Psoas muscle (tissue), 7 donors: ENCODE measurements at regions not wholly inside any gene's neighbourhood (a gene's known extent, or its start where the extent isn't known, plus 50 kb on each side); places are given as distances from the start of the nearest gene placed in this dataset.

Source experiments
- ATAC-seq, 4 donors: fragments of 200-7000 bp; cut with Tn5 transposase; one replicate each; pipeline ENCODE4 v1.9.1; 2020; ENCODE audit warnings: moderate library complexity in 3 of 4, mild to moderate bottlenecking in 2 of 4
- DNase-seq, 2 donors: peaks; one replicate each; pipeline ENCODE4 v3.0.0-alpha.2; 2020
- H3K27ac ChIP-seq: fragments of 200-600 bp; one replicate; pipeline ENCODE4 v1.8.0; 2022
- H3K27me3 ChIP-seq, 3 donors: fragments of 200-600 bp in 1 of 3; one replicate each; pipeline versions ENCODE4 v1.6.1 to v1.8.0; 2013 to 2022; ENCODE audit warnings: low read length in 2 of 3, mild to moderate bottlenecking in 2 of 3, moderate library complexity in 1 of 3; ENCODE audit not compliant: insufficient read depth in 3 of 3
- H3K36me3 ChIP-seq, 2 donors: fragments of 200-600 bp in 1 of 2; one replicate each; pipeline versions ENCODE4 v1.6.1 to v1.8.0; 2013 to 2022; ENCODE audit warnings: low read depth in 1 of 2, mild to moderate bottlenecking in 1 of 2, moderate library complexity in 1 of 2; ENCODE audit not compliant: insufficient read depth in 1 of 2
- H3K4me1 ChIP-seq: fragments of 200-600 bp; one replicate; pipeline ENCODE4 v1.8.0; 2022
- H3K4me3 ChIP-seq: fragments of 200-600 bp; one replicate; pipeline ENCODE4 v1.8.0; 2022; ENCODE audit warnings: mild to moderate bottlenecking
- H3K9me3 ChIP-seq: fragments of 200-600 bp; one replicate; pipeline ENCODE4 v1.8.0; 2022
- CTCF ChIP-seq: fragments of 200-600 bp; IDR thresholded peaks from one replicate; pipeline ENCODE4 v1.8.0; 2022; ENCODE audit warnings: antibody characterized with exemption
- WGBS, 3 donors: extraction: QIAGEN DNeasy Blood & Tissue Kit; methylation state at CpG; one replicate each; pipeline versions ENCODE4 v1.1.6 to v1.1.7; 2013; 5-methylcytosine and 5-hydroxymethylcytosine counted together
- intact Hi-C, 2 donors: fragments of 100-400 bp; cut with DNase I; formaldehyde crosslinking; loops; one replicate each; pipeline versions ENCODE4 v1.11.0 to v1.14.2; 2022
- donor health status: healthy with polysubstance abuse.
- donor health status: DM: no; HTN: no; CAD: no; lungs with moderate emphysema.
- donor health status: Bipolar disorder and iron deficiency.
- donor health status: healthy.
- donor health status: DM: yes; HTN: yes; CAD: no.
- donor health status: DM: no; HTN: no; CAD: no.
- donor health status: DM: yes; HTN: yes; CAD: no.

DNA sequence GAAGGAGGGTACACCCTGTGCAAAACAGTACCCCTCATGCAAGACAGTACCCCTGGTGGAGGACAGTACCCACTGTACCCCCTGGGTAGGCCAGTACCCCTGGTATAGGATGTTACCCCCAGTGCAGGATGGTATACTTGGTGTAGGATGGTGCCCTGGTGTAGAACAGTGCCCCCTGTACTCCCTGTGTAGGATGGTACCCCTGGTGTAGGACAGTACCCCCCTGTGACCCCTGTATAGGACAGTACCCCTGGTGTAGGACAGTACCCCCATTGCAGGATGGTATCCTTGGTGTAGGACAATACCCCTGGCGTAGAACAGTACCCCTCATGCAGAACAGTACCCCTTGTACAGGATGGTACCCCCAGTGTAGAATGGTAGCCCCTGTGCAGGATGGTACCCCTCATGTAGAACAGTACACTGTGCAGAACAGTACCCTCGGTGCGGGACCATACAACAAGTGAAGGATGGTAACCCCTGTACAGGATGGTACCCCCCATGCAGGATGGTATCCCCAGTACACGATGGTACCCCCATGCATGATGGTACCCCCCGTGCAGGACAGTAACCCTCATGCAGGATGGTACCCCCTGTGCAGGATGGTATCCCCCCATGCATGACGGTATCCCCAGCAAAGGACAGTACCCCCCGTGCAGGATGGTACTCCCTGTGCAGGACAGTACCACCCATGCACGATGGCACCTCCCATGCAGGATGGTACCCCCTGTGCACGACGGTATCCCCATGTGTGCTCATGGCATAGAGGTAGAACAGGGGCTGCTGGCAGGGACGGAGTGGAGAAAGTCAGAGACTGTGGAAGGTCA lies 248.0 kb downstream of the DCDC2C start:
- intact Hi-C loops, result loop anchor here in 1 of 2 donors (10.0 kb wide), 1 partner anchor 1413 kb away; no protein-coding TSS in a partner anchor
- H3K9me3 ChIP-seq, result no peaks in the 10 kb centered on the region
- H3K36me3 ChIP-seq, result no peaks in the 10 kb centered on the region
- no peak for DNase-seq
- no peaks in the 10 kb centered on the region for H3K27me3 ChIP-seq
- H3K4me1 ChIP-seq, result no peaks in the 10 kb centered on the region
- H3K4me3 ChIP-seq, result no peak overlapping the region
- no peak overlapping the region for H3K27ac ChIP-seq
- WGBS, 3 donors, result 90 to 97% (median 91%) methylated on average over 11 of the region's 11 CpGs
- no peak for TF ChIP-seq CTCF
- ATAC-seq, result no peak

DNA sequence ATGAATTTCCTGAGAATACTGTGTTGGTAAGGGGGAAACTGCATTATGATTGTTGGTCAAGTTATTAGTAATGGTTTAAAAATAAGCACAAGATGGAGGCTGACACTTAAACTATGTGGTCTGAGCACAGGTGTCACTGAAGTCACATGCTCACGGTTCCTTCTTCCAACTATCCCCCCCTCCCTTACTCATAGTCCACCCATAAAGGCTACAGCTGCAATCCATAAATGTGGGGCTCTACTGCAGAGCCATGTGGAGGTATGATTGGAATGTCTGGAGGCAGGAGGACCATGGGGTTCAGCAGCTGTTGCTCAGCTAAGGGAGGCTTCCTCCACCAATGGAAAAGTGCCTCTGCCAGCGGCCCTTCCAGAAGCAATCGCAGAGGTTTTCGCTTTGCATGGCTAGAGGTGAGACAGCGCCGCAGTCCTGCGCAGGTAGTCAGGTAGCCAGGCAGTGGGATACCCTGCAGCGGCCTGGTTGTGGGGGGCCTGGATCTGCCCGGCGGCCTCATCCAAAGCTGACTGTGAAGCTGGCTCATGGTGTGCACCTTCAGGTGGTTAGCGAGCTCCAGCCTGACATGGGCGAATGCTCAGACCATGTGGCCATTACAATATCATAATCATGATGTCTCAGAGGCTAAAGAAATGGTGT lies 249.6 kb downstream of the DCDC2C start:
- intact Hi-C loops, result loop anchor here in 1 of 2 donors (10.0 kb wide), 1 partner anchor 1412 kb away; no protein-coding TSS in a partner anchor
- no peak for TF ChIP-seq CTCF
- H3K4me3 ChIP-seq, result no peak overlapping the region
- WGBS, 3 donors, result 57 to 74% (median 70%) methylated on average over 12 of the region's 12 CpGs
- H3K4me1 ChIP-seq, result no peaks in the 10 kb centered on the region
- DNase-seq (no peak), ATAC-seq (no peak)
- no peaks in the 10 kb centered on the region for H3K9me3 ChIP-seq
- no peak overlapping the region for H3K27ac ChIP-seq
- no peaks in the 10 kb centered on the region for H3K36me3 ChIP-seq
- no peaks in the 10 kb centered on the region for H3K27me3 ChIP-seq

GRCh38 chr2:3954261-3954660 lies 250.9 kb downstream of the DCDC2C start:
- WGBS, 3 donors, result 42 to 45% (median 43%) methylated on average over 5 of the region's 5 CpGs
- no peak overlapping the region for H3K27ac ChIP-seq
- DNase-seq (no peak), ATAC-seq (no peak)
- no peaks in the 10 kb centered on the region for H3K9me3 ChIP-seq
- no peaks in the 10 kb centered on the region for H3K36me3 ChIP-seq
- H3K4me1 ChIP-seq, result no peaks in the 10 kb centered on the region
- no peak for TF ChIP-seq CTCF
- intact Hi-C loops, result loop anchor here in 1 of 2 donors (10.0 kb wide), 1 partner anchor 1411 kb away; no protein-coding TSS in a partner anchor
- H3K27me3 ChIP-seq, result no peaks in the 10 kb centered on the region
- H3K4me3 ChIP-seq, result no peak overlapping the region

- Histone ChIP-seq H3K4me3 (no peak overlapping the region), H3K27ac (no peak overlapping the region), H3K27me3 (no peaks in the 10 kb centered on the region), H3K36me3 (no peaks in the 10 kb centered on the region), H3K9me3 (no peaks in the 10 kb centered on the region), H3K4me1 (no peaks in the 10 kb centered on the region)
- DNase-seq (no peak), ATAC-seq (no peak)
- WGBS, 3 donors, result 46 to 53% (median 48%) methylated on average over 8 of the region's 8 CpGs
- intact Hi-C loops, result loop anchor here in 1 of 2 donors (10.0 kb wide), 1 partner anchor 1408 kb away; no protein-coding TSS in a partner anchor
- TF ChIP-seq CTCF, result no peak
Observed at GRCh38 chr2:3956406-3956805, 253.0 kb downstream of the DCDC2C start.
